D721Med (cell line): ENCODE measurements at regions not wholly inside any gene's neighbourhood (a gene's known extent, or its start where the extent isn't known, plus 50 kb on each side); places are given as distances from the start of the nearest gene placed in this dataset.

Source experiments
- DNase-seq: peaks from one replicate; pipeline ENCODE4 v3.0.0; 2011; ENCODE audit warnings: low spot score; ENCODE audit not compliant: insufficient read length
- FAIRE-seq: peaks from 2 replicates; lab custom pipeline; 2011; peaks lifted over from hg19 to GRCh38; lab: Jason Lieb, UNC
- TF ChIP-seq, protein P1 (sequence below): IDR thresholded peaks from 2 replicates; pipeline ENCODE4 v1.5.1; 2012; ENCODE audit warnings: mild to moderate bottlenecking, control low read depth; ENCODE audit not compliant: insufficient read depth; ENCODE audit errors: missing control alignments

DNA sequence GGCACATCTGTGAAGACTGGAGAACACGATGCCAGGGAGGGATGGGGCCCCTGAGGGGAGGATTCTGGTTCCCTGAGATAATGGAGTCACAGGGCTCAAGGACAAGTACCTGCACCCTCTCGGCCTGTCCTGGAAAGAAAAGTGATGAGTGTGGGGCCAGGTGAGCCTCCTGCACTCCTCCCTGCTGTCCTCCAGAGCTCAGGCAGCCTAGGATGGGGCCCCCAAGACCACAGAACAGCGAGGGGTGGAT is 101.3 kb upstream of the TNRC6C start:
- FAIRE-seq (no peak), DNase-seq (no peak)
- TF ChIP-seq, protein P1, sequence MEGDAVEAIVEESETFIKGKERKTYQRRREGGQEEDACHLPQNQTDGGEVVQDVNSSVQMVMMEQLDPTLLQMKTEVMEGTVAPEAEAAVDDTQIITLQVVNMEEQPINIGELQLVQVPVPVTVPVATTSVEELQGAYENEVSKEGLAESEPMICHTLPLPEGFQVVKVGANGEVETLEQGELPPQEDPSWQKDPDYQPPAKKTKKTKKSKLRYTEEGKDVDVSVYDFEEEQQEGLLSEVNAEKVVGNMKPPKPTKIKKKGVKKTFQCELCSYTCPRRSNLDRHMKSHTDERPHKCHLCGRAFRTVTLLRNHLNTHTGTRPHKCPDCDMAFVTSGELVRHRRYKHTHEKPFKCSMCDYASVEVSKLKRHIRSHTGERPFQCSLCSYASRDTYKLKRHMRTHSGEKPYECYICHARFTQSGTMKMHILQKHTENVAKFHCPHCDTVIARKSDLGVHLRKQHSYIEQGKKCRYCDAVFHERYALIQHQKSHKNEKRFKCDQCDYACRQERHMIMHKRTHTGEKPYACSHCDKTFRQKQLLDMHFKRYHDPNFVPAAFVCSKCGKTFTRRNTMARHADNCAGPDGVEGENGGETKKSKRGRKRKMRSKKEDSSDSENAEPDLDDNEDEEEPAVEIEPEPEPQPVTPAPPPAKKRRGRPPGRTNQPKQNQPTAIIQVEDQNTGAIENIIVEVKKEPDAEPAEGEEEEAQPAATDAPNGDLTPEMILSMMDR = no peak

DNA sequence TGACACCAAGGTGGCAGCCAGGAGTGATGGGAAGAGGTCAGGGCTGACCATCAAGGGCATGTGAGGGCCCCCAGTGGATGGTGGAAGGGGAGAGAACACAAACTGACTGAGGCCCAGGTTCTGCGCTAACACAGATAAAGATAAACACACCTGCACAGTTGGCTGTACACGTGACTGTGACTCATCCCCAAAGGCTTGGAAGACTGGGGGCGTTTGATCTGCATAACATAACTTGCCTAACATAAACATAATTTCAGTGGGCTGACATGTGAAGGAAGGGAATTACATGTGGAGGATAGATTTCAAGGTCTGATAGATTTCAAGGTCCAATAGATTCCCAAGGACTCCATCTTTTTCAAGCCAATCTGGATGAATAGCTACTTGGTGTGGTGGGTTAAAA is 100.9 kb upstream of the TNRC6C start:
- TF ChIP-seq, protein P1 = no peak
- no peak for FAIRE-seq
- no peak for DNase-seq

DNA sequence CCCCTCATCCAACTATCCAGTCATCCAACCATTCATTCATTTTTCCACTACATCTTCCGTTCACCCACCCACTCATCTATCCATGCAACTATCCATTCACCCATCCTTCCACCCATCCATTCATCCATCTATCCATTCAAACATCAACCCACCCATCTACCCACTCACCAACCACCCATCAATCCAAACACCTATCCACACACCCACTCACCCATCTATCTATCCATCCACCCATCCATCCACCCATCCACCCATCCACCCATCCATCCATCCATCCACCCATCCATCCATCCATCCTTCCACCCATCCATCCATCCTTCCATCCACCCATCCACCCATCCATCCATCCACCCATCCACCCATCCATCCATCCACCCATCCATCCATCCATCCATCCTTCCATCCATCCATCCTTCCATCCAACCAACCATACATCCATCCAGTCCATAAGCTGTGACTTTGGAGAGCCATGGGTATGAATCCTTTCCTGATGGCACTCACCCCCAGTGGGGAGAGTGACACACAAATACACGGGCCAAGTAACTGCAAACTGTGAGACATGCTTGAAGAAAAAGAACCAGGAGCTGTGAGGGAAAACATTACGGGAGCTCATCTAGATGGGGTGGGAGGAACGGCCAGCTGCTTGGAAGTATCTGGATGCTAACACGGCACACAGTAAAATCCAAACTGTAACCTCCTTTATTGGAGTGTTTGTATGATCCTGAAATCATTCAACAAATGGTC is 100.0 kb upstream of the TNRC6C start:
- no peak for DNase-seq
- no peak for FAIRE-seq
- TF ChIP-seq, protein P1 = no peak

DNA sequence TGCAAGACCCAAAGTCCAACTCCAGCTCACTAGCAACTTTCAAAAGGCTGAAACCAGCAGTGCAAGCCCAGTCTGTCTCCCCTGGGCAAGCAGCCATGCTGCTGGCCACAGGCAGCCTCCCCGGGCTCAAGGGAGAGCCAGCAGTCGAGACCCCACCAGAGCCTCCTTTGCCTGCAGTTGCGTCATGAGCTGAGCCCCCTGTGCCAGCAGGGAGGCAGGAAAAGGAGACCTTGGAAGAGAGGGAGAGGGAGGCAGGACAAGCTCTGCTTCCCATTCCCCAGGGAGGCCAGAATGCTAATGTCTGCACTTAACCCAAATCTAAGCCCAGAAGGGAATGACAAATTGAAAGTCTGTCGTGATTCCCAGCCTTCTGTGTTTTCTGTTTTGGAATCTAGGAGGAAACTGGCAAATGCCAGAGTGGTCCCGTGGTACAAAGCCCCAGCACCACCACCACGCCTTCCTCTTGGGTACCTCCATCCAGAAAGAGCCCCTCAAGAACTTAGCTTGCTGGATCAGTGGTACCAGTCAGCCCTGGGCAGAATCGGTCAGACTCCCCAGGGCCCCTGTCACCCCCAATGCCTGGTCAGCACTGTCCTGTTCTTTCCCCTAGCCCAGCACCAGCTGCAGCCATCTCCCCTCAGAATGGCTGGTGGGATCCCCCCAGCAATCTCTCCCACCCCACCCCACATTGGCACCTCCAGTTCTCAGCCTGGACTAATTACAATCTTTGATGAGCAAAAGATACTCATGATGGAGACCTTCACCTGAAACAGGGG is 99.3 kb upstream of the TNRC6C start:
- no peak for DNase-seq
- TF ChIP-seq, protein P1 = no peak
- no peak for FAIRE-seq

DNA sequence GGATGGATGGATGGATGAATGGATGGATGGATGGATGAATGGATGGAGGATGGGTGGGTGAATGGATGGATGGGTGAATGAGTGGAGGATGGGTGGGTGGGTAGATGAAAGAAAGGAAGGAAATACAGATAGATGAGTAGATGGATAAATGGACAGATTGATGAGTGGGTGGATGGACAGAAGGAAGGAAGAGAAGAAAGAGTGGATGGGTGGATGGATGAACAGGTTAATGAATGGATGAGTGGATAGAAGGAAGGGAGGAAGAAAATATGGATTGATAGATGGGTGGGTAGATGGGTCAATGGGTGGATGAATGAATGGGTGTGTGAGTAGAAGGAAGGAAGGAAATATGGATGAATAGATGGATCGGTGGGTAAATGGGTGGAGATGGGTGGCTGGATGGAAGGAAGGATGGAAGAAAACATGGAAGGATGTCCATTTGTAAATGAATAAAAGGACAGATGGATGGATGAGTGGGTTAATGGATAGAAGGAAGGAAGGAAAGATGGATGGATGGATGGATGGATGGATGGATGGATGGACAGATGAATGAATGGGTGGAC is 97.3 kb upstream of the TNRC6C start:
- TF ChIP-seq, protein P1 = no peak
- DNase-seq = no peak
- no peak for FAIRE-seq

DNA sequence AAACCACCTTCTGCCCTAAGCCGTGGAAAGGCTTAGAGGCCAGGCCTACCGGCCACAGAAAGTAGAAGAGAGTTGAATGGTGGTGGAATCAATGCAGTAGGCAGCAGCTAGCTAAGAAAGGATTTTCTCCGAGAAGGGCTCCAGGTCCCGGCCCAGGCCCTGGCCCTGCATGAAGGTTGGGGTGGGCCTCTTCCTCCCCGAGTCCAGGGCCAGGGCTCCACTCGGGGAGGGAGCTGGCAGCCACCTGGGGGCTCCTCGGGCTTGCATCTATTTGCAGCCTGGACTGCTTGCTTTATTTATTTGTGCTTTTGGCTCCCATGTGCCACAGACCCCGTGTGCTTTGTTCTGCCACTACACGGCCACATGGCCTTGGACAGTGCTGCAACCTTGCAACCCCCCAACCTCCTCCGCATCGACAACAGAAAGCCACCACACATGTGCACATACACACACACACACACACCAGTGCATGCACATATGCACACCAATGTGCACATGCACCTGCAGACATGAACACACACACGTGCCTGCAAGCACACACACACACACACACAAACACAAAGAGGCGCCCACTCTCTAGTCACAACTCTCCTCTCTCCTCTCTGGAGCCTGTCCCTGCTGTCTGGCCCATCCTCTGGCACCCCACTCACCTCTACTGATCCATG is 96.4 kb upstream of the TNRC6C start:
- DNase-seq (no peak), FAIRE-seq (no peak)
- TF ChIP-seq, protein P1 = no peak
